ENCODE measurements at regions not wholly inside any gene's neighbourhood (a gene's known extent, or its start where the extent isn't known, plus 50 kb on each side); places are given as distances from the start of the nearest gene placed in this dataset.

DNA sequence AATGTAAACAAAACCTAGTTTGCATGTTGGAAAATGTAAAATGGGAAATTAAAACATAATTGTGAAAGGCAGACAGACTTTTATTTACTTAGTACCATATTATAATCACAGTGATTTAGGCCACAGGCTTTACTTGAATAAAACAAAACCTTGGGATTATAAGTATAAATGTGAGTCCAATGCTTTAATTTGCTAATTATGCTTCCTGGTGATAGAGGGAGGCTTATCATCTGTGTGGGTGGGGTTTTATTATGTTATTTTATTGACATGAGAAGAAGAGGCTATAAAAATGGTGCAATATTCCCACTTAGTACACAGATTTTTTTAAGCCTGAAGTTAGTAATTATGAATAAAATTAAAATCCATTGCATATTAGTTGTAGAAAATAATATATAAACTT is 248.3 kb upstream of the TBL1XR1 start:
- no peak for DNase-seq
- Histone ChIP-seq H3K36me3 (no peaks in the 10 kb centered on the region; the same call in 1 of the 2 replicates), H3K27me3 (no peaks in the 10 kb centered on the region), H3K4me3 (ENCODE audit: low read depth, low read length) (no peak overlapping the region), H3K9me3 (no peaks in the 10 kb centered on the region), H3K4me1 (peaks cover 2% of the 10 kb centered on the region; the same call in 1 of the 2 replicates)
- TF ChIP-seq, protein P1, sequence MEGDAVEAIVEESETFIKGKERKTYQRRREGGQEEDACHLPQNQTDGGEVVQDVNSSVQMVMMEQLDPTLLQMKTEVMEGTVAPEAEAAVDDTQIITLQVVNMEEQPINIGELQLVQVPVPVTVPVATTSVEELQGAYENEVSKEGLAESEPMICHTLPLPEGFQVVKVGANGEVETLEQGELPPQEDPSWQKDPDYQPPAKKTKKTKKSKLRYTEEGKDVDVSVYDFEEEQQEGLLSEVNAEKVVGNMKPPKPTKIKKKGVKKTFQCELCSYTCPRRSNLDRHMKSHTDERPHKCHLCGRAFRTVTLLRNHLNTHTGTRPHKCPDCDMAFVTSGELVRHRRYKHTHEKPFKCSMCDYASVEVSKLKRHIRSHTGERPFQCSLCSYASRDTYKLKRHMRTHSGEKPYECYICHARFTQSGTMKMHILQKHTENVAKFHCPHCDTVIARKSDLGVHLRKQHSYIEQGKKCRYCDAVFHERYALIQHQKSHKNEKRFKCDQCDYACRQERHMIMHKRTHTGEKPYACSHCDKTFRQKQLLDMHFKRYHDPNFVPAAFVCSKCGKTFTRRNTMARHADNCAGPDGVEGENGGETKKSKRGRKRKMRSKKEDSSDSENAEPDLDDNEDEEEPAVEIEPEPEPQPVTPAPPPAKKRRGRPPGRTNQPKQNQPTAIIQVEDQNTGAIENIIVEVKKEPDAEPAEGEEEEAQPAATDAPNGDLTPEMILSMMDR (IDR thresholded peaks at IDR 0.05; ENCODE audit: low read depth, low read length), result no peak

DNA sequence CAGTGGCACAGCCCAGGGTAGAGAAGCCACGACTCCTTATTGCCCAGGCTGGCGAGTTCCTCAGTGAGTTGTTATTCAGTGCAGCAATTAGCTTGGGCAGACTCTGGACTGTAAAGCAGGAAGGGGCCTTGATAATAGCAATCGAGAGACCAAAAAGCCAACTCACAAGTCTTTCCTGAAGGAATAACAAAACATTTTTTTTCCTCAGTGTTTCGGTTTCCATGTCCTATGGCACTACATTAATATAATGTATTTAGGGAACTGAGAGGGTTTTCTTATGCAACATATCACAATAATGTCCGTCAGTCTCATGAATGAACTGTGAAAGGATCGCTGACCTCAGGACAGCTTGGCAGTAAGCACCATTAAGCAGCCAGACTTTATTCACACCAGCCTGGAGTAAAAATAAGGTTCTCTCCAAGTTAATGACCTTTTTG is 248.9 kb upstream of the TBL1XR1 start:
- no peaks in the 10 kb centered on the region; the same call in 1 of the 2 replicates for H3K36me3 ChIP-seq
- no peaks in the 10 kb centered on the region for H3K4me1 ChIP-seq
- DNase-seq, result no peak
- H3K27me3 ChIP-seq, result no peaks in the 10 kb centered on the region
- TF ChIP-seq, protein P1 (IDR thresholded peaks at IDR 0.05; ENCODE audit: low read depth, low read length), result no peak
- H3K4me3 ChIP-seq (ENCODE audit: low read depth, low read length), result no peak overlapping the region
- H3K9me3 ChIP-seq, result no peaks in the 10 kb centered on the region

DNA sequence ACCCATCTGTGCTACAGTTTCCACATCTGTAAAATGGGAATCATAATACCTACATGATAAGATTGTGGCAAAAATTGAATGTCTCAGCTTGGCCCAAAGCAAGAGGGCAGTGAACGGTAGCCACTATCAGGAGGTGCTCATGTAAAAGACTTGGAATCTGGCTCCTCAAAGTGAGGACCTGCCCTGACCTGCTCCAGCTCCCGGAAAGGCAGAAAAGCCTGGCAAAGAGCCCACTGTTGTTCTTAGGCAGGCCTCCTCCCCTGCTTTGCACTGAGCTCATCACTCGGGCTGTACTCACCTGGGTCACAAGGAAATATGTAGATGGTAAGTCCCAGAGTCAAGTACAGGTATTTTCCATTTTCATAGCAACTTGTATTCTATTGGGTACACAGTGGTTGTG is 250.7 kb upstream of the TBL1XR1 start:
- Histone ChIP-seq H3K36me3 (no peaks in the 10 kb centered on the region; the same call in 1 of the 2 replicates), H3K27me3 (no peaks in the 10 kb centered on the region), H3K4me3 (ENCODE audit: low read depth, low read length) (no peak overlapping the region), H3K9me3 (no peaks in the 10 kb centered on the region), H3K4me1 (peaks cover 4% of the 10 kb centered on the region)
- TF ChIP-seq, protein P1 (IDR thresholded peaks at IDR 0.05; ENCODE audit: low read depth, low read length), result no peak
- no peak for DNase-seq

DNA sequence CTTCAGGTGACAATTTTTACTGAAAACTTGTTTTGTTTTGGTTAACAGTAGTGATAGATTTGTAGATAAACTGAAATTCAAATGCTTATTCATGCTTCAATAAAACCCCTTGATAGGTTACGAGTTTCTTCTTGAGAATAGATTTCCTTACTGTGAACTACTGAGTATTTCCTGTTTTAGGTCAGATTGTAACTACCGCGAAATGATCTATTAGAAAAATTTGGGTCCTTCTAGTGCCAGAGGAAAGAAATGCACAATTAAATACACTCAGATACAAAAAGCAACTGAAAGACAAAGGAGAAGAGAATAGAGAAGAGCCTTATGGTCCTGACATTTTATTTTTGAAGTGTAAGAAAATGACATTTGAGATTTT is 251.7 kb upstream of the TBL1XR1 start:
- Histone ChIP-seq H3K36me3 (no peaks in the 10 kb centered on the region; the same call in 1 of the 2 replicates), H3K4me3 (ENCODE audit: low read depth, low read length) (no peak overlapping the region), H3K9me3 (no peaks in the 10 kb centered on the region), H3K27me3 (no peaks in the 10 kb centered on the region), H3K4me1 (peaks cover 4% of the 10 kb centered on the region)
- no peak for DNase-seq
- TF ChIP-seq, protein P1 (IDR thresholded peaks at IDR 0.05; ENCODE audit: low read depth, low read length), result no peak

DNA sequence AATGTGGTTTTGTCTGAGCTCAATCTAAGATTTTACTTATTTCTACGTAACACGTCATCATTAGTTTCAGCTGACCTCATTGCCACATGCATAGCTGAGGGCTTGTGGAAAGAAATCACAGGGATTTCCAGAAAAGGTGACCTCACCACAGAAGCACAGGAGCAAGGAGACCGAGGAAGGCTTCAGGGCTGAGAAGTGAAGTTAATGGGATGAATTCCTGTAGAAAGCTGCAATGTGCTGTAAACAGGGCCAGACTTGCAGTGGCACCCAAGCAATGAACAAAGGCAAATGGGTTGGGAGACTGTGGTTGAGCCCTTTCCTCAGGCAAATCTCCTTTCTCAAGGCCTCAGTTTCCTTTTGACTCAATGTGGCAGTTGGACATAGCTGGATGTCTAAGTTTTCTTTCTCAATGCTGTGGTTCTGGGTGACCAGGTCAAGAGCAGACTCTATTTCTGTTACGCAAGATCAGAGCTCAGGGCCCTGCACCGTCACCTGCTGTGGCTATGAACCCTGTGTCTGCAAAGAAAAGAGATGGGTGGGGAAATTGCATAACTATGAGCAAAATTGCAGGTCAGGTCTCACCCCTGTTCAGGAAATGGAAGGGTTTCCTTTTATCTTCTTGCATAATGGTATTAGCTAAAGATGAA is 252.2 kb upstream of the TBL1XR1 start:
- no peaks in the 10 kb centered on the region; the same call in 1 of the 2 replicates for H3K36me3 ChIP-seq
- H3K4me3 ChIP-seq (ENCODE audit: low read depth, low read length), result no peak overlapping the region
- TF ChIP-seq, protein P1 (IDR thresholded peaks at IDR 0.05; ENCODE audit: low read depth, low read length), result no peak
- H3K9me3 ChIP-seq, result no peaks in the 10 kb centered on the region; the same call in 1 of the 2 replicates
- no peak for DNase-seq
- peaks cover 4% of the 10 kb centered on the region for H3K4me1 ChIP-seq
- H3K27me3 ChIP-seq, result no peaks in the 10 kb centered on the region

DNA sequence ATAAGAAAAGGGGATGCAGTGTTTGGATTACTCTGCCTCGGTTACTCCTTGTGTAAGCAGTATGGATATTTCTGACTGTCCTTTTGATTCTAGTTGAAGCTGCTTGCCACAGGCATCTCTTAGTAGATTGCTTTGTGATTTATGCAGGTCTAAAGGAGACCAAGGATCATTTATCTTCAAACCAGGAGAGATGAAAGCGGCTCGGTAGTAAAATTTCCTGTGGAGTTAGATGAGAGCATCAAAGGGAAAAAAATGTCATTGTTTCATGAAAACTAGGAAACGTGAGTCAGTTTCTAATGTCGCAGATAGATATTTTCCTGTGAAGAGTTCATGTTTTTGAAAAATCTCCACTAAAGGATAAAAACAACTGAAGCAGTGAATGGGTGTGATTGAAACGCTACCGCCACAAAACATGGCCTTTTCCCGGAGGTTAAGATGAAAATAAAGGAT is 254.0 kb upstream of the TBL1XR1 start:
- Histone ChIP-seq H3K36me3 (no peaks in the 10 kb centered on the region), H3K9me3 (no peaks in the 10 kb centered on the region; the same call in 1 of the 2 replicates)

More for the DNA sequence above, 254.0 kb upstream of the TBL1XR1 start:
- no peaks in the 10 kb centered on the region for H3K27me3 ChIP-seq
- DNase-seq, result no peak
- TF ChIP-seq, protein P1 (IDR thresholded peaks at IDR 0.05; ENCODE audit: low read depth, low read length), result no peak
- no peak overlapping the region for H3K4me3 ChIP-seq (ENCODE audit: low read depth, low read length)
- peaks cover 4% of the 10 kb centered on the region for H3K4me1 ChIP-seq

Measured in BE2C (cell line).